ENCODE measurements at regions not wholly inside any gene's neighbourhood (a gene's known extent, or its start where the extent isn't known, plus 50 kb on each side); places are given as distances from the start of the nearest gene placed in this dataset.

DNA sequence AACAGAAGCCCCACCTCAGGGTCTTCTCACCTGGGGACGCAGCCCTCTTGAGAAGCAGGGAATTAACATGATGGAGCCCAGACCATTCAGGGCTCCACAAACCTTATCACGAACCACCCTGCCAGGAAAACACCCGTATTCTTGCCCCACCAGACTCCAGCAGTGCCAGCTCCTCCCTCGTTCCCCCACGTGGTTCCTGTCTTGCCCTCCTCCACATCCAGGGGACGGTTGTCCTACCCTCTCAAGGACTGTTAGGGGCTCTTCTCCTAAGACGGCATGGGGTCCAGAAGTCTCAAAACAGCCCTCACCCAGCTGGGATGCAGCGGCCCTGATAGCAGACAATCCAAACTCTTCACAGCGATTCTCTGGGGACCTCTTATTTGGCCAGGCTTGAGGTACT is 372.2 kb upstream of the HS6ST1 start:
- TF ChIP-seq, protein P1, sequence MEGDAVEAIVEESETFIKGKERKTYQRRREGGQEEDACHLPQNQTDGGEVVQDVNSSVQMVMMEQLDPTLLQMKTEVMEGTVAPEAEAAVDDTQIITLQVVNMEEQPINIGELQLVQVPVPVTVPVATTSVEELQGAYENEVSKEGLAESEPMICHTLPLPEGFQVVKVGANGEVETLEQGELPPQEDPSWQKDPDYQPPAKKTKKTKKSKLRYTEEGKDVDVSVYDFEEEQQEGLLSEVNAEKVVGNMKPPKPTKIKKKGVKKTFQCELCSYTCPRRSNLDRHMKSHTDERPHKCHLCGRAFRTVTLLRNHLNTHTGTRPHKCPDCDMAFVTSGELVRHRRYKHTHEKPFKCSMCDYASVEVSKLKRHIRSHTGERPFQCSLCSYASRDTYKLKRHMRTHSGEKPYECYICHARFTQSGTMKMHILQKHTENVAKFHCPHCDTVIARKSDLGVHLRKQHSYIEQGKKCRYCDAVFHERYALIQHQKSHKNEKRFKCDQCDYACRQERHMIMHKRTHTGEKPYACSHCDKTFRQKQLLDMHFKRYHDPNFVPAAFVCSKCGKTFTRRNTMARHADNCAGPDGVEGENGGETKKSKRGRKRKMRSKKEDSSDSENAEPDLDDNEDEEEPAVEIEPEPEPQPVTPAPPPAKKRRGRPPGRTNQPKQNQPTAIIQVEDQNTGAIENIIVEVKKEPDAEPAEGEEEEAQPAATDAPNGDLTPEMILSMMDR (IDR thresholded peaks at IDR 0.05; ENCODE audit: low read depth, low read length, missing control alignments): no peak
- no peak for DNase-seq (ENCODE audit: extremely low read depth, low read depth)
- H3K4me3 ChIP-seq (replicated peaks; ENCODE audit: low read depth, low read length): no peak overlapping the region

DNA sequence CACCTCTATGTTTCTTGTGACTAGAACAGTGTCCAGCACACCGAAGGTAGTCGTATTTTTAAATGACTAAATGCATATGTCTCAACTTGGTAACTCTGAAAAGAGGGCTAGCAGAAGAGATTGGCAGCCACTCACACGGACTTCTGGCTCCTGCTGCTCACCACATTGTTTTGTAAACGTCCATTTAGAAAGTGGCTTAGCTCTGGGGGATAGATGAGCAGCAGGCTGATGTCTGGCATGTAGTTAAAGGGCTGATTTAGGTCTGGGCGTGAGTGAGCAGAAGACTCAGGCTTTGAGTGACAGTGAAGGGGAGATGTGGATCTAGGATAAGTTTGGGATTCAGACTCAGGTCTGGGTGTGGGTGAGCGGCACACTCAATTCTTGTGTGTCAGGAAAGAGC is 372.9 kb upstream of the HS6ST1 start:
- H3K4me3 ChIP-seq (replicated peaks; ENCODE audit: low read depth, low read length): no peak overlapping the region
- no peak for DNase-seq (ENCODE audit: extremely low read depth, low read depth)
- TF ChIP-seq, protein P1 (IDR thresholded peaks at IDR 0.05; ENCODE audit: low read depth, low read length, missing control alignments): no peak

DNA sequence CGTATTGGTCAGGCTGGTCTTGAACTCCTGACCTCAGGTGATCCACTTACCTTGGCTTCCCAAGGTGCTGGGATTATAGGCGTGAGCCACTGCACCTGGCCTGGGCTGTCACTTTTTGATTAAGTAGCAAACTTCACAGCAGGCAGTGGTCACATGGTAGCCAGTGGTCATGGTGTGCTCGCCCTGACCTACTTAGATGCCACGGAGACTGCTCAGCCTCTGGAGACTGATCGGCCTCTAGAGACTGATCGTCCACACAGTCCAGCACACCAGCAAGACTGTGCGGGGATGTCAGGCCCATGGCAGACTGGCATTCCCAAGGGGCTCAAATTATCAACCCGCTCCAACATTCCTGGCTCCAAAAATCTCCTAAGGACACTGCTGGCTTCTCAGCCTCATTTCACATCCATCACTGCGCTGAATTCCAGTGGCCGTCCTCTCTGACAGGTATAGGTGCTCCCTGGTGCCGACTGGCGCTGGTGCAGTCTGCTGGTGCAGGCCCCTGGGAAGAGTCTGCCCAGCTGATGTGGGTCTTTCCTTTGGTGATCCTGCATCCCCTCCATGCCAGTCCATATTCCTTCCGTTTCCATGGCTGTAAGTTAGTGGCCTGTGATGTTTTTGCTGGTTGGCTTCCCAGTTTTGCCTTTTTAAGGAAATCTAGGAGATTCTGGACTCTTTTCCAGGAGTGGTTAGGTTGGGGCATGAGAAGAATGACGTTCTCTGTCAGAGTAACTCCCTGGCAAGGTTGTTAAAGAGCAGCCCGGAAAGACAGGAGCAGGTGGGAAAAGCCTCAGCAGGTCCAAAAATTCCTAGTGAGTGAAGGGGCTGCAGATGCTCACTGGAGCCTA is 374.5 kb upstream of the HS6ST1 start:
- TF ChIP-seq, protein P1 (IDR thresholded peaks at IDR 0.05; ENCODE audit: low read depth, low read length, missing control alignments): no peak
- DNase-seq (ENCODE audit: extremely low read depth, low read depth): no peak
- H3K4me3 ChIP-seq (replicated peaks; ENCODE audit: low read depth, low read length): no peak overlapping the region

DNA sequence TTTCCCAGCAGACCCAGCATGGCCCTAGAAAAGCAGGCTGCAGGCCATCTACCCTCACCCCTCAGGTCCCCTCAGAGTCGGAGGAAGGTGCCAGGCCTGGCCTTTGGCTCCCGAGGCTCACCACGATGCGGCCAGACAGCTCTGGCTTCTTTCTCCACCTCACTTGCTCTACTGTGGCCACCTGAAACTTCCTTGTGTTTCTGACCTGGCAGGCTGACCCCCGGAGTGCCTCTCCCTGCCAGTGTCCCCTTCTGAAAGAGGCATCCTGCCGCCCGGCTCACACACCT is 375.0 kb upstream of the HS6ST1 start:
- DNase-seq (ENCODE audit: extremely low read depth, low read depth): no peak
- TF ChIP-seq, protein P1 (IDR thresholded peaks at IDR 0.05; ENCODE audit: low read depth, low read length, missing control alignments): no peak
- H3K4me3 ChIP-seq (replicated peaks; ENCODE audit: low read depth, low read length): no peak overlapping the region

DNA sequence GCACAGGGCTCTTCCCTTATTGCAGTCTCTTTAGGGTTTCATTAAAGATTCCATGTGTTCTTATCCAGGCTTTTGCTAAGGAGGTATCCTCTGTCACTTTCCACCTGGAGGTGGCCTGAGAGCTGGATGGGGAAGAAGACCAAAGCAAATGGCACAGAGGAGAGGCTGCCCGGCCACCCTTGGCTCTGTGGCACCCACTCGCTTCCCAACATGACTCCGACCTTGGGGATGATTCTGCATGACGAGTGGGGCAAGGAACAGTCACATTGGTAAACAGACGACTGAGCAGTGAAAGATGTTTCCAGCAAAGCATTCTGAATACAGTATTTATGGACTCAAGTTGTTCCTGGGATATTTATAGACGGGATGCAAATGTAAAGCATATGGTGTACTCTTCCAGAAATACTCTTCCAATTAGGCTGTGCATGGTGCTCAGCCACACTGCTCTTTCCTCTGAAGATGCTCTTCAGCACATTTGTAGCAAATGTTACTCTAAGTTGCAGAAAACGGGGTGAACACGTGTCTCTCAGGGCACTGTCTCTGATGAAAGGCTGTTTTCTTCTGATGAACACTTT is 377.1 kb upstream of the HS6ST1 start:
- no peak overlapping the region for H3K4me3 ChIP-seq (replicated peaks; ENCODE audit: low read depth, low read length)
- TF ChIP-seq, protein P1 (IDR thresholded peaks at IDR 0.05; ENCODE audit: low read depth, low read length, missing control alignments): no peak
- DNase-seq (ENCODE audit: extremely low read depth, low read depth): peak; percentile 4

DNA sequence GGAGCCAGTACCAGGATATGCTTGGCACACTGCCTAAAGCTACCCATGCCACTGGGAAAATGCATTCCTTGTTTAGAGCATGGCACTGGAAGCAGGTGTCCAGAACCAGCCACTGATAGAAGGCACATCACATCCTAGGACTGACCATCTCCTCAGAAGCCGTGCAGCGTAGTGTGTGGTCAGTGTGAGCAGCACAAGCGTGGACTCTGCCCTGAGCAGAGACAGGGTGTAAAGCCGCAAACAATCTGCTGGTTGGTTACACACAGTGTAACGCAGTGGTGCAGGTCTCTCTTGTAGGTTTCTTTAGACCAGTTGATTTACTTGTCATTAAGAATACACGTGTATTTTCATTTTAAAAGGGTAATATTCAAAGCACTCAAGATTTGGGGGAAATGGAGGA is 377.8 kb upstream of the HS6ST1 start:
- DNase-seq (ENCODE audit: extremely low read depth, low read depth): no peak
- no peak overlapping the region for H3K4me3 ChIP-seq (replicated peaks; ENCODE audit: low read depth, low read length)
- TF ChIP-seq, protein P1 (IDR thresholded peaks at IDR 0.05; ENCODE audit: low read depth, low read length, missing control alignments): no peak
